Esophagus (tissue), 2 donors: ENCODE measurements at regions not wholly inside any gene's neighbourhood (a gene's known extent, or its start where the extent isn't known, plus 50 kb on each side); places are given as distances from the start of the nearest gene placed in this dataset.

Experiments
- H3K27ac ChIP-seq, 2 donors: one replicate each; pipeline ENCODE4 v1.5.1; 2013; ENCODE audit warnings: low read depth in 2 of 2, mild to moderate bottlenecking in 2 of 2, inconsistent platforms in 1 of 2, low read length in 1 of 2, moderate library complexity in 1 of 2
- H3K27me3 ChIP-seq, 2 donors: one replicate each; pipeline ENCODE4 v1.6.1; 2013; ENCODE audit warnings: low read length in 2 of 2, control low read depth in 1 of 2, mild to moderate bottlenecking in 1 of 2; ENCODE audit not compliant: insufficient read depth in 2 of 2, control insufficient read depth in 1 of 2
- H3K36me3 ChIP-seq, 2 donors: one replicate each; pipeline ENCODE4 v1.6.1; 2013; ENCODE audit warnings: low read length in 1 of 2; ENCODE audit not compliant: control insufficient read depth in 2 of 2, insufficient read depth in 2 of 2
- H3K4me1 ChIP-seq, 2 donors: one replicate each; pipeline ENCODE4 v1.6.1; 2013; ENCODE audit warnings: low read length in 1 of 2; ENCODE audit not compliant: control insufficient read depth in 2 of 2, insufficient read depth in 2 of 2
- H3K4me3 ChIP-seq, 2 donors: one replicate each; pipeline ENCODE4 v1.5.1; 2013; ENCODE audit warnings: low read length in 2 of 2, mild to moderate bottlenecking in 2 of 2, low read depth in 1 of 2, moderate library complexity in 1 of 2
- H3K9me3 ChIP-seq, 2 donors: one replicate each; pipeline ENCODE4 v1.6.1; 2013; ENCODE audit warnings: mild to moderate bottlenecking in 2 of 2, low read depth in 1 of 2, low read length in 1 of 2, moderate library complexity in 1 of 2; ENCODE audit not compliant: control insufficient read depth in 2 of 2, insufficient read depth in 1 of 2
- WGBS, 2 donors: extraction: QIAGEN DNeasy Blood & Tissue Kit; methylation state at CpG; one replicate each; pipeline ENCODE4 v1.1.7; 2013; 5-methylcytosine and 5-hydroxymethylcytosine counted together
- donor health status: healthy with polysubstance abuse.
- donor health status: Bipolar disorder and iron deficiency.

DNA sequence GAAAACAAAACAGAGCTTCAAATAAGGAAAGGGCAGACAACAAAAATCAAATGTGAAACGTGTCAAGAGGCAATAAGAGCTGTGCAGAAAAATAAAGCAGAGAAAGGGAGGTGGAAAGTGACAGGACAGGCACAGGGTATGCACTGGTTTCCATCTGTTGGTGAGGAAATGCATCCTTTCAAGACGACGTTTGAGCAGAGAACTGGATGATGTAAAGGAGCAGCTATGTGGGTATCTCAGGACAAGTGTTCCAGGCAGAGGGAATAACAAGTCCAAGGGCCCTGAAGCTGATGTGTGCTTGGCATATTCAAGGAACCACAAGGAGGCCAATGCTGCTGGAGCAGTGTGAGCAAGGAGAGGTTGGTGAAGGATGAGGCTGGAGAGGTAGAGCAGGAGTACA is 168.9 kb upstream of the SERPINE2 start:
- Histone ChIP-seq H3K4me3 (no peak overlapping the region), H3K36me3 (no peaks in the 10 kb centered on the region), H3K27me3 (no peaks in the 10 kb centered on the region), H3K9me3 (no peaks in the 10 kb centered on the region), H3K27ac (no peak overlapping the region), H3K4me1 (peaks cover 0 to 3% of the 10 kb centered on the region in 2 donors)
- 45 to 46% methylated on average over 3 of the region's 3 CpGs for WGBS, 2 donors

- H3K9me3 ChIP-seq: no peaks in the 10 kb centered on the region
Measured at GRCh38 chr2:224206816-224207215, 167.7 kb upstream of the SERPINE2 start.

DNA sequence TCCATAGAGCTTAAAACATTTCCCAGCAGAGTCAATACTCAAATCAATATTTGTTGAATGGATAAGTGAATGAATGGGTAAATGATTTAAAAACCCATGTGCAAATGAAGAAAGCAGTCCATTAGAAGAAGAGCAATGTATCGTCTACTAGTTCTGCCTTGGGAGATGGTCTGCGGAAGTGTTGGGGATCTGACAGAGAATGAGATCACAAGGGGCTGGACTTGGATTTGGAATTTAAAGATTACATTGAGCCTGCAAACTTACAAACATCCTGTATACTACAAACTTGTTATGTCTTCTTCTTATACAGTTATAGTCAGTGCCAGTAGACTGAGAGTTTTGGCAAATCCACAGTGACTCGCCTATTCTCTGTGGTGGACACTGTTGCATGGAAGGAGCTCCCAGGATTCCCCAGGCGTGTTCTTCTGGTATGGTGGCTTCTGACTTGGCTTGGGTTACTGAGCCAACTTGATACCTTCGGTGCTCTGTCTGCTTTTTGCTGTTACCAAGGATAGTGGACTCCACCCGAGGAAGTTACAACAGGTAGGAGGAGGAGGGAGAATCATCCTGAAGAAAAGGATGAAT is 163.3 kb upstream of the SERPINE2 start:
- H3K27me3 ChIP-seq: no peaks in the 10 kb centered on the region

More at GRCh38 chr2:224206816-224207215, 167.7 kb upstream of the SERPINE2 start:
- Histone ChIP-seq H3K4me3 (no peak overlapping the region), H3K36me3 (no peaks in the 10 kb centered on the region), H3K27ac (no peak overlapping the region), H3K27me3 (no peaks in the 10 kb centered on the region), H3K4me1 (peaks cover 2 to 3% of the 10 kb centered on the region in 2 donors)
- WGBS, 2 donors: 66 to 77% methylated on average over 3 of the region's 3 CpGs

DNA sequence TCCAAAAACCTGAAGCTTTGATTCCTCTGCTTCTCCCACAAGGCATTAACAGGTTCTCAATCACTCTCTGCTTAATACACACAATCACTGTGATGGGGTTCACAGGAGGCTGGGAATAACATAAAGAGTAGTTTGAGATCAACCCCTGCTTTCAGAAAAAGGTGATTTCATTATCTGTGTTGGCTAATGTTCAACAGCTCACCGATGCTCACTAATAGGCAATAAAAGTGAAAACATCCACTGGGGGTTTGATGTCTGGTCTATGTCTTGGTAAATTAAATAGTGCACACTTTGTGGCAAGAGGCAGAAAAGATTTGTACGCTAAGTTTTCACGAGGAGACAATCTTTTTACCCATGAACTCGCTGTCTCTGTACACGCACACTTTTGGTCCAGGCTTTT is 159.3 kb upstream of the SERPINE2 start:
- Histone ChIP-seq H3K27ac (no peak overlapping the region), H3K36me3 (no peaks in the 10 kb centered on the region), H3K27me3 (no peaks in the 10 kb centered on the region), H3K4me3 (no peak overlapping the region), H3K4me1 (peaks cover 0 to 2% of the 10 kb centered on the region in 2 donors), H3K9me3 (no peaks in the 10 kb centered on the region)
- WGBS, 2 donors: 62 to 73% methylated on average over 5 of the region's 5 CpGs

More for the DNA sequence above, 163.3 kb upstream of the SERPINE2 start:
- H3K9me3 ChIP-seq: no peaks in the 10 kb centered on the region
- H3K4me3 ChIP-seq: no peak overlapping the region
- peaks cover 0 to 2% of the 10 kb centered on the region in 2 donors for H3K4me1 ChIP-seq
- no peaks in the 10 kb centered on the region for H3K36me3 ChIP-seq
- H3K27ac ChIP-seq: no peak overlapping the region
- 74 to 81% methylated on average over 6 of the region's 6 CpGs for WGBS, 2 donors

GRCh38 chr2:224196810-224197209 is 157.7 kb upstream of the SERPINE2 start:
- no peaks in the 10 kb centered on the region for H3K9me3 ChIP-seq
- no peaks in the 10 kb centered on the region for H3K4me1 ChIP-seq
- WGBS, 2 donors: 49 to 64% methylated on average over 2 of the region's 2 CpGs
- no peaks in the 10 kb centered on the region for H3K36me3 ChIP-seq
- H3K4me3 ChIP-seq: no peak overlapping the region
- H3K27me3 ChIP-seq: no peaks in the 10 kb centered on the region
- H3K27ac ChIP-seq: no peak overlapping the region

DNA sequence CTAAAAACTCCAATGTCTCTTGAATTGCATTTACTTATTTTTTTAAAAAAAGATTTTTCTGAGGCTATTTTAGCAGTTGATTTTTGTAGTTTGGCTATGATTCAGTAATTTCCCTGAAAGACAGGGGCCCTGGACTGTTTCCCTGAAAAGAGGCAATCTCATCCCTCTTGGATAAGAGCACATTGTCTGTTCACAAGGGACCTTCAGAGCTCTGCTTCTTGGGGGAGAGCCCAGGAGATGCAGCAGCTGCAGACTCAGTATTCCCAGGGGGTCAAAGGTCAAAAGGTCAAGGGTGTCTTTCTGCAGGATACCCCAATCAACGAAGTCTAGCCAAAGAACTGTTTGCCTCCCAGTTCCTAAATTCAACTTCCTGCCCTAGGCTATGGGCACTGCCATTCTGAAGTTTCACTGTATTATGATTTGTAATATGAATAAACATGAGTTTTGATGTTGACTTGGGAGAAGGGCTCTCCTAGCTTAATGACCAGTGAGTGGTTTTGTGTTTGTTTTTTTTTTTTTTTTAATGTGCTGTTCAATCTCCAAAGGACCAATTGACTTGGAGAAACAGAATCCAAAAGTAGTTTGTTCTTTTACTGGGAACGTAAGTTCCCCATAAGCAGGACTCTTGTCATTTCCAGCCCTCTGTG is 157.0 kb upstream of the SERPINE2 start:
- H3K27ac ChIP-seq: no peak overlapping the region
- no peaks in the 10 kb centered on the region for H3K27me3 ChIP-seq
- no peaks in the 10 kb centered on the region for H3K9me3 ChIP-seq
- 47 to 60% methylated on average over 2 of the region's 2 CpGs for WGBS, 2 donors
- no peaks in the 10 kb centered on the region for H3K36me3 ChIP-seq
- H3K4me3 ChIP-seq: no peak overlapping the region
- H3K4me1 ChIP-seq: no peaks in the 10 kb centered on the region

DNA sequence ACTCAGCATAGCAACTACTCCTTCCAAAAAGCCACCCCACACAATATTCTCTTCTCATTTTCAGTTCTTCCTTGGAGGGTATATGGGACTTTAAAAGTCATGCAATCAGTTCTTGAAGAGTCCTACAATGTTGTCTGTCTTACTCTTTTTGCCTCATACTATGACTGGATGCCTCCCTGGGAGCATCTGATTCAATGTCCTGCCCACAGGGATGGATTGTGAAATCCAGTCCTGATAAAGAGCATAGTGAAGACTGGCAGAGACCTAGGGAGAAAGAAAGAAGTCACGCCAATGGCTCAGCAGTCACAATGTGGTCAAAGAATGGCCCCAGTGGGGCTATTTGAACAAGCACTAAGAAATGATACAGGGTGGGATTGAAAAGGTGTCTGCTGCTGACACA is 155.1 kb upstream of the SERPINE2 start:
- H3K36me3 ChIP-seq: no peaks in the 10 kb centered on the region
- H3K4me1 ChIP-seq: no peaks in the 10 kb centered on the region
- H3K27me3 ChIP-seq: no peaks in the 10 kb centered on the region
- H3K4me3 ChIP-seq: no peak overlapping the region
- WGBS, 2 donors: 90 to 97% methylated on average over 1 of the region's 1 CpG
- H3K27ac ChIP-seq: no peak overlapping the region
- no peaks in the 10 kb centered on the region for H3K9me3 ChIP-seq

DNA sequence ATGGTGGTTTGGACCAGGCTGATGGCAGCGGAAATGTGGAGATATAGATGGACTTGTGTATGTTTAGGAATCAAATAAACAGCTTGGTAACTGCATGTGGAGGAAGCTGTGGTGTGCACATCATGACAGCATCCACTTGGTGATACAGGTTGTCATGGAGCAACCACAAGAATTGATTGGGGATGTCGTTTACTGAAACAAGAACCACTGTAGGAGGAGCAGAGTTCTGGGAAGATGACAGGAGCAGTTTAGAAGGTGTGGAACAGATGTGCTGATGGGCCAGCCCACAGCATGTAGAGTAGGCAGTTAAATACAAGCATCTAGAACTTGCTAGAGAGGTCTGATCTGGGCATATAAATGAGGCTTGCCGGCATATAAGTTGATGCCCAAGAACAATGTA is 152.4 kb upstream of the SERPINE2 start:
- H3K4me3 ChIP-seq: no peak overlapping the region
- 86 to 89% methylated on average over 3 of the region's 3 CpGs for WGBS, 2 donors
- no peaks in the 10 kb centered on the region for H3K27me3 ChIP-seq
- no peaks in the 10 kb centered on the region for H3K4me1 ChIP-seq
- H3K9me3 ChIP-seq: no peaks in the 10 kb centered on the region
- no peak overlapping the region for H3K27ac ChIP-seq
- no peaks in the 10 kb centered on the region for H3K36me3 ChIP-seq

DNA sequence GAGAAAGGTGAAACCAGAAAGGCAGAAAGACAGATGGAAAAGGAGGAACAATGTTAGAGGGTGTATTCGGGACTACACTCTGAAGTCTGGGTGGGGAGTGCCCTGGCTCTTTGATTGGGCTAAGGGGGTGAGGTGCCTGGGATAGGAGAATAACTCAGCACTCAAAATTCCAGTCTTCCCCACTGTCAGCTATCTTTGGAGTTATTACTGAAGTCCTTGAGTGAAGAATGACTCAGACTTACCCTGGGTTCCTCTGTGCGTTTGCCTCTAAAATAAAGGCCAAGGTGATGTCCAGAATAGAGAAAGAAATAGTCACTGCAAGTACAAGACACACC is 151.8 kb upstream of the SERPINE2 start:
- Histone ChIP-seq H3K4me1 (no peaks in the 10 kb centered on the region), H3K36me3 (no peaks in the 10 kb centered on the region), H3K27me3 (no peaks in the 10 kb centered on the region), H3K9me3 (no peaks in the 10 kb centered on the region), H3K4me3 (no peak overlapping the region), H3K27ac (no peak overlapping the region)
- 49 to 53% methylated on average over 2 of the region's 2 CpGs for WGBS, 2 donors

DNA sequence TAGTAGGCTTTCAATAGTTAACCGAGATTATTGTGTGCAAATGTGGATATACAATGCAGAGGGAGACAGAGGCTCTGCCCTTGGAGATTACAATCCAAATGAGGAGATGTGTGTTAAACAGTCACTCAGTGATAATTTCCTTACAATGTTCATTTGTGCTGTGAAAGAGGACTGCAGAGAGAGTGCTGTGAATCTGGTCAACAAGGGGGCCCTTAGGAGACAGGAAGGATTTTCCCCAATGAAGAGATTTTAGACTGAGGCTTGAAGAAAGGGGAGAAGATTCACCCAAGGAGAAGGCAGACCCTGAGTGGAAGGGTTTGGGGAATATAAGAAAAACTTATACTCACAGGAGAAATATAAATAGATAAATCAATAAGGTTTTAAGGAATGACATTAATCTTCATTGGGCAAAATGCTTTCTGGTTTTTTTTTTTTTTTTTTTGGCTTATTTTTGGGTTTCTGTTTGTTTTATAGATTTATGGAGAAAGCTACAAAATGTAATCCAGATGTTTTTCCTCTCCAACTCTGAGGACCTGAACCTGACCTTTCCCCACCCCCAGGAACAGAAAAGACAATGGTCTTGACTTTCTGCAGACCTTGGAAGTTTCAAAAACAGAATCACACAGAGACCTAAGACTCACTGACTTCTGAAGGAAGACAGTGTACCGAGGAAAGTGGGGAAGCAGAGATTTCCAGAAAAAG is 151.3 kb upstream of the SERPINE2 start:
- Histone ChIP-seq H3K9me3 (no peaks in the 10 kb centered on the region), H3K4me3 (no peak overlapping the region), H3K36me3 (no peaks in the 10 kb centered on the region), H3K27ac (no peak overlapping the region), H3K27me3 (no peaks in the 10 kb centered on the region), H3K4me1 (no peaks in the 10 kb centered on the region)
- WGBS, 2 donors: 75 to 81% methylated on average over 2 of the region's 2 CpGs
